Right atrium auricular region (tissue), 2 donors: ENCODE measurements at regions not wholly inside any gene's neighbourhood (a gene's known extent, or its start where the extent isn't known, plus 50 kb on each side); places are given as distances from the start of the nearest gene placed in this dataset.

Experiments used
- DNase-seq: peaks from one replicate; pipeline ENCODE4 v3.0.0-alpha.2; 2019; ENCODE audit warnings: low spot score
- H3K27ac ChIP-seq, 2 donors: fragments of 200-600 bp; sonication (generic); 1 replicate in 1 of 2; 2 replicates in 1 of 2; pipeline ENCODE4 v1.5.1; 2016 to 2019
- H3K27me3 ChIP-seq, 2 donors: fragments of 200-600 bp; sonication (generic); one replicate each; pipeline versions ENCODE4 v1.5.1 to v1.6.0; 2017 to 2019
- H3K36me3 ChIP-seq: fragments of 200-600 bp; sonication (generic); one replicate; pipeline ENCODE4 v1.5.1; 2016
- H3K4me1 ChIP-seq, 2 donors: fragments of 200-600 bp; sonication (generic); one replicate each; pipeline versions ENCODE4 v1.5.1 to v1.6.0; 2017 to 2019
- H3K4me3 ChIP-seq, 2 donors: fragments of 200-600 bp; sonication (generic); 1 replicate in 1 of 2; 2 replicates in 1 of 2; pipeline ENCODE4 v1.5.1; 2017 to 2019; ENCODE audit warnings: mild to moderate bottlenecking in 1 of 2, moderate library complexity in 1 of 2
- H3K9me3 ChIP-seq, 2 donors: fragments of 200-600 bp; sonication (generic); one replicate each; pipeline ENCODE4 v1.5.1; 2019
- TF ChIP-seq, protein P1 (sequence below), 2 donors: fragments of 200-600 bp; sonication (generic); IDR thresholded peaks; one replicate each; pipeline ENCODE4 v1.5.1; 2019; ENCODE audit warnings: antibody characterized with exemption in 2 of 2

DNA sequence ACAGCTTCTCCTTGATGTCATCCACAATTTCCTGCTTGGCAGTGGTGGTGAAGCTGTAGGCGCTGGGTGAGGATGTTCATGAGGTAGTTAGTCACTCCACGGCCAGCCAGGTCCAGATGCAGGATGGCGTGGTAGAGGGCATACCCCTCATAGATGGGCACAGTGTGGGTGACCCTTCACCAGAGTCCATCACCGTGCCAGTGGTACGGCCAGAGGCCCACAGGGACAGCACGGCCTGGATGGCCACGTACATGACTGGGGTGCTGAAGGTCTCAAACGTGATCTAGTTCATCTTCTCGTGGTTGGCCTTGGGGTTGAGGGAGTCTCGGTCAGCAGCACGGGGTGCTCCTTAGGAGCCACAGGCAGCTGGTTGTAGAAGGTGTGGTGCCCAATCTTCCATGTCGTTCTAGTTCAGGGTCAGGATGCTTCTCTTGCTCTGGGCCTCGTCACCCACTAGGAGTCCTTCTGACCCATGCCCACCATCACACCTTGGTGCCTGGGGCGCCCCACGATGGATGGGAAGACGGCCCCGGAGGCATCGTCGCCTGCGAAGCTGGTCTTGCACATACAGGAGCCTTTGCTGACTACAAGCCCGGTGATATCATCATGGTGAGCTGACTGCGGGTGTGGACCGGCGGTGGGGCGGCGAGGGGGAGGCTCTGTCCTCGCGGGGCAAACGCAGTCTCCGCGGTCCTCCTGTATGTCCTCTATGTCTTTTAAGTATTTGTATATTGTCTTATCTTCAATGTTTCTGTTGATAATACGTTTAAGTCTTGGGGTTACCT, 1119.0 kb downstream of the NAALADL2 start:
- TF ChIP-seq, protein P1, sequence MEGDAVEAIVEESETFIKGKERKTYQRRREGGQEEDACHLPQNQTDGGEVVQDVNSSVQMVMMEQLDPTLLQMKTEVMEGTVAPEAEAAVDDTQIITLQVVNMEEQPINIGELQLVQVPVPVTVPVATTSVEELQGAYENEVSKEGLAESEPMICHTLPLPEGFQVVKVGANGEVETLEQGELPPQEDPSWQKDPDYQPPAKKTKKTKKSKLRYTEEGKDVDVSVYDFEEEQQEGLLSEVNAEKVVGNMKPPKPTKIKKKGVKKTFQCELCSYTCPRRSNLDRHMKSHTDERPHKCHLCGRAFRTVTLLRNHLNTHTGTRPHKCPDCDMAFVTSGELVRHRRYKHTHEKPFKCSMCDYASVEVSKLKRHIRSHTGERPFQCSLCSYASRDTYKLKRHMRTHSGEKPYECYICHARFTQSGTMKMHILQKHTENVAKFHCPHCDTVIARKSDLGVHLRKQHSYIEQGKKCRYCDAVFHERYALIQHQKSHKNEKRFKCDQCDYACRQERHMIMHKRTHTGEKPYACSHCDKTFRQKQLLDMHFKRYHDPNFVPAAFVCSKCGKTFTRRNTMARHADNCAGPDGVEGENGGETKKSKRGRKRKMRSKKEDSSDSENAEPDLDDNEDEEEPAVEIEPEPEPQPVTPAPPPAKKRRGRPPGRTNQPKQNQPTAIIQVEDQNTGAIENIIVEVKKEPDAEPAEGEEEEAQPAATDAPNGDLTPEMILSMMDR (IDR thresholded peaks at IDR 0.05), result no peak
- Histone ChIP-seq H3K27ac (no peak overlapping the region), H3K9me3 (no peaks in the 10 kb centered on the region), H3K27me3 (no peaks in the 10 kb centered on the region), H3K4me1 (no peaks in the 10 kb centered on the region), H3K4me3 (no peak overlapping the region), H3K36me3 (no peaks in the 10 kb centered on the region)
- peak; percentile 51 for DNase-seq

DNA sequence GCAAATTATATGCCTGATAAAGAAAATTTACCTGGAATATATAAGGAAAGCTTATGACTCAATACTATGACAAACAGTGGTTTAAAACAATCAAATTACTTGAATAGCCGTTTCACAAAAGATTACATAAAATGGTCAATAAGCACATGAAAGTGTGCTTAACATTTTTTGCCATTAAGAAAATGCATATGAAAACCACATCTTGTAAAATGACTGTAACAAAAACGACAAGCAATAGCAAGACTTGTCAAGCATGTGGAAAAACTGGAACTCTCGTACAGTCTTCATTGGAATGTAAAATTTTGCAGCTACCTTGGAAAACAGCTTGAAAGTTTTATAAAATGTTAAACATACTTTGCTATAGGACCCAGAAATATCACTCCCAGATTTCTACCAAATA, 1110.3 kb downstream of the NAALADL2 start:
- no peaks in the 10 kb centered on the region for H3K4me1 ChIP-seq
- no peak overlapping the region for H3K4me3 ChIP-seq
- TF ChIP-seq, protein P1 (IDR thresholded peaks at IDR 0.05), result no peak
- no peak overlapping the region for H3K27ac ChIP-seq
- peaks cover 0 to 36% of the 10 kb centered on the region in 2 donors for H3K9me3 ChIP-seq
- no peaks in the 10 kb centered on the region for H3K36me3 ChIP-seq
- H3K27me3 ChIP-seq, result no peaks in the 10 kb centered on the region
- no peak for DNase-seq

DNA sequence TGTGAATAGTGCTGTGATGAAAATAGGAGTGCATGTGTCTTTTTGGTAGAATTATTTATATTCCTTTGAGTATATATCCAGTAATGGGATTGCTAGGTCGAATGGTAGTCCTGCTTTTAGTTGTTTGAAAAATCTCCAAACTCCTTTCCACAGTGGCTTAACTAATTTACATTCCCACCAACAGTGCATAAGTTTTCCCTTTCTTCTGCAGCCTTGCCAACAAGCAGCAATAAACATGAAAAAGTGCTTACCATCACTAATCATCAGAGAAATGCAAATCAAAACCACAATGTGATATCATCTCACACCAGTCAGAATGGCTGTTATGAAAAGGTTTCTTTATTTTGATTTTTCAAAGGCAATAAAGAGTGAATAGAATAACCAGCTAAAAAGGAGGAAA, 1105.9 kb downstream of the NAALADL2 start:
- Histone ChIP-seq H3K9me3 (peaks cover 0 to 24% of the 10 kb centered on the region in 2 donors), H3K36me3 (no peaks in the 10 kb centered on the region), H3K4me1 (no peaks in the 10 kb centered on the region), H3K27ac (no peak overlapping the region), H3K27me3 (no peaks in the 10 kb centered on the region), H3K4me3 (no peak overlapping the region)
- TF ChIP-seq, protein P1 (IDR thresholded peaks at IDR 0.05), result no peak
- DNase-seq, result no peak

DNA sequence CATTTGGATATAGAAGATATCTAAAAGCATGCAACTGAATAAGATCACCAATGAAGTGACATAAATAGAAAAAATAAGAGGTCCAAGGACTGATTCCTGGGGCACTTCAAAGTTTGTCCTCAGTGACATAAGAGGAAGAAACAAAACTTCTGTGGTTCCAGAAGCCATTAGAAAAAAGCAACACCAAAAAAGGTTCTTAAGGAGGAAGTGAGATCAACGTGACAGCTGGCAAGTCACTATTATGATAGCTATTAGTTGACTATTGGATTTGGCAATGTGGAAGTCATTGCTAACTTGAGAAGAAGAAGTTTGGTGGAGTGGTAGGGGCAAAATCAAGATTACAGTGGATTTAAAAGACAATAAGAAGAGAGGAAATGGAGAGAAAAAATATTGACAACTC, 1098.3 kb downstream of the NAALADL2 start:
- TF ChIP-seq, protein P1 (IDR thresholded peaks at IDR 0.05), result no peak
- H3K4me3 ChIP-seq, result no peak overlapping the region
- H3K27ac ChIP-seq, result no peak overlapping the region
- no peaks in the 10 kb centered on the region for H3K36me3 ChIP-seq
- no peaks in the 10 kb centered on the region for H3K4me1 ChIP-seq
- no peaks in the 10 kb centered on the region for H3K9me3 ChIP-seq
- no peaks in the 10 kb centered on the region for H3K27me3 ChIP-seq
- no peak for DNase-seq

DNA sequence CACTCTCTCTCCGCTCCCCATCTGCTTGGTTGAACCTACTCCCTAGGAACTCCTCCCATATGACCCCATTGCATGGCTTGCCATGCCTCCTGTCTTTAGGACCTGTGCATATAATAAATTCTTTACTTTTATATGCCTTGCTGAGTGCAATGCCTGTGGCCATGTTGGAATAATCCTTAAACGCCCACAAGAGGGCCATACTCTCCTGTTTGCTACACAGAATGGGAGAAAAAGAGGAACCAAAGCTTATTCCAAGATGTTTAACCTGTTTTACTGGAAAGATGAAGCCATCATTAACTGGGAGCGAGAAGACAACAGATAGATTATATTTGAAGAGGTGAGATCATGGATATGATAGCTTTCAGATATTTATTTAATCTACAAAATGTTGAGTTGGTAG, 1097.8 kb downstream of the NAALADL2 start:
- Histone ChIP-seq H3K4me3 (no peak overlapping the region), H3K4me1 (no peaks in the 10 kb centered on the region), H3K9me3 (no peaks in the 10 kb centered on the region), H3K27ac (no peak overlapping the region), H3K27me3 (no peaks in the 10 kb centered on the region), H3K36me3 (no peaks in the 10 kb centered on the region)
- TF ChIP-seq, protein P1 (IDR thresholded peaks at IDR 0.05), result no peak
- no peak for DNase-seq
